ENCODE measurements at regions not wholly inside any gene's neighbourhood (a gene's known extent, or its start where the extent isn't known, plus 50 kb on each side); places are given as distances from the start of the nearest gene placed in this dataset.

GRCh38 chr2:193868833-193869232, 1674.1 kb upstream of the TMEFF2 start:
- Histone ChIP-seq H3K27ac (ENCODE audit: low read length) (no peak overlapping the region), H3K79me2 (ENCODE audit: low read length) (no peaks in the 10 kb centered on the region), H2AFZ (ENCODE audit: low read length) (no peak overlapping the region), H3K36me3 (ENCODE audit: insufficient read depth, low read length) (no peaks in the 10 kb centered on the region), H3K4me2 (ENCODE audit: low read depth, low read length, poor library complexity, severe bottlenecking) (no peak overlapping the region), H3K4me3 (ENCODE audit: low read length) (no peak overlapping the region), H4K20me1 (ENCODE audit: insufficient read depth, low read depth, low read length) (no peaks in the 10 kb centered on the region), H3K4me1 (ENCODE audit: low read length) (no peaks in the 10 kb centered on the region), H3K9me3 (ENCODE audit: low read length) (peaks cover 8% of the 10 kb centered on the region), H3K9ac (ENCODE audit: low read length) (no peak overlapping the region), H3K27me3 (ENCODE audit: low read length) (no peaks in the 10 kb centered on the region), H3K9me2 (replicated peaks; ENCODE audit: insufficient read depth, low read length) (no peaks in the 10 kb centered on the region)
- no peak for DNase-seq

DNA sequence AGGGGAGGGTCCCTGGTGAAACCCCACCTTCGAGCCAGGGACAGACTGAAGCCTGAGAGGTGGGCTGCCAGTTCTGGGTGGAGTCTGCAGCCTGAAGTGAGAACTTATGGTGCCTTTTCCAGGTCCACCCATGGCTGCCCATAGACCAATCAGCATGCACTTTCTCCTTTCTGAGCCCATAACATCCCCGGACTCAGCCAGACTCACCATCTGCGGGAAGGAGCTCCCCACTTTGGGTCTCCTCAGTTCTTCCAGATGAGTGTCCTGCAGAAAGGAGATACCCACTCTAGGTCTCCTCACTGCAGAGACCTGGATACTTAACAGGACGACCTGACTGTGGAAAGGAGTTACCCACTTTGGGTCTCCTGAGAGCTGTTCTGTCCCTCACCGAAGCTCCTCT, 1673.4 kb upstream of the TMEFF2 start:
- Histone ChIP-seq H3K27ac (ENCODE audit: low read length) (no peak overlapping the region), H3K27me3 (ENCODE audit: low read length) (no peaks in the 10 kb centered on the region), H3K4me1 (ENCODE audit: low read length) (no peaks in the 10 kb centered on the region), H3K4me2 (ENCODE audit: low read depth, low read length, poor library complexity, severe bottlenecking) (no peak overlapping the region), H3K9ac (ENCODE audit: low read length) (no peak overlapping the region), H3K79me2 (ENCODE audit: low read length) (no peaks in the 10 kb centered on the region), H3K36me3 (ENCODE audit: insufficient read depth, low read length) (no peaks in the 10 kb centered on the region), H2AFZ (ENCODE audit: low read length) (no peak overlapping the region), H4K20me1 (ENCODE audit: insufficient read depth, low read depth, low read length) (no peaks in the 10 kb centered on the region), H3K9me3 (ENCODE audit: low read length) (peaks cover 8% of the 10 kb centered on the region), H3K4me3 (ENCODE audit: low read length) (no peak overlapping the region), H3K9me2 (replicated peaks; ENCODE audit: insufficient read depth, low read length) (no peaks in the 10 kb centered on the region)
- DNase-seq: no peak

GRCh38 chr2:193867454-193867853, 1672.7 kb upstream of the TMEFF2 start:
- no peaks in the 10 kb centered on the region for H4K20me1 ChIP-seq (ENCODE audit: insufficient read depth, low read depth, low read length)
- H3K79me2 ChIP-seq (ENCODE audit: low read length): no peaks in the 10 kb centered on the region
- peaks cover 5% of the 10 kb centered on the region for H3K9me3 ChIP-seq (ENCODE audit: low read length)
- H3K4me3 ChIP-seq (ENCODE audit: low read length): no peak overlapping the region
- no peaks in the 10 kb centered on the region for H3K4me1 ChIP-seq (ENCODE audit: low read length)
- no peak overlapping the region for H2AFZ ChIP-seq (ENCODE audit: low read length)
- no peak overlapping the region for H3K4me2 ChIP-seq (ENCODE audit: low read depth, low read length, poor library complexity, severe bottlenecking)
- H3K27ac ChIP-seq (ENCODE audit: low read length): no peak overlapping the region
- H3K27me3 ChIP-seq (ENCODE audit: low read length): no peaks in the 10 kb centered on the region
- H3K36me3 ChIP-seq (ENCODE audit: insufficient read depth, low read length): no peaks in the 10 kb centered on the region
- DNase-seq: no peak
- H3K9me2 ChIP-seq (replicated peaks; ENCODE audit: insufficient read depth, low read length): no peaks in the 10 kb centered on the region
- H3K9ac ChIP-seq (ENCODE audit: low read length): no peak overlapping the region

- no peaks in the 10 kb centered on the region for H3K4me1 ChIP-seq (ENCODE audit: low read length)
- peaks cover 5% of the 10 kb centered on the region; the same call in 1 of the 2 replicates for H3K9me3 ChIP-seq (ENCODE audit: low read length)
- no peaks in the 10 kb centered on the region for H3K79me2 ChIP-seq (ENCODE audit: low read length)
- no peak for DNase-seq
- H3K4me3 ChIP-seq (ENCODE audit: low read length): no peak overlapping the region
- H3K4me2 ChIP-seq (ENCODE audit: low read depth, low read length, poor library complexity, severe bottlenecking): no peak overlapping the region
- H3K27ac ChIP-seq (ENCODE audit: low read length): no peak overlapping the region
- no peaks in the 10 kb centered on the region for H4K20me1 ChIP-seq (ENCODE audit: insufficient read depth, low read depth, low read length)
- no peaks in the 10 kb centered on the region for H3K9me2 ChIP-seq (replicated peaks; ENCODE audit: insufficient read depth, low read length)
- H2AFZ ChIP-seq (ENCODE audit: low read length): no peak overlapping the region
- no peaks in the 10 kb centered on the region for H3K36me3 ChIP-seq (ENCODE audit: insufficient read depth, low read length)
- no peaks in the 10 kb centered on the region for H3K27me3 ChIP-seq (ENCODE audit: low read length)
- H3K9ac ChIP-seq (ENCODE audit: low read length): no peak overlapping the region
Measured at GRCh38 chr2:193861557-193861956, 1666.8 kb upstream of the TMEFF2 start.

GRCh38 chr2:193847991-193848390, 1653.3 kb upstream of the TMEFF2 start:
- Histone ChIP-seq H4K20me1 (ENCODE audit: insufficient read depth, low read depth, low read length) (no peaks in the 10 kb centered on the region), H3K27ac (ENCODE audit: low read length) (no peak overlapping the region), H3K9ac (ENCODE audit: low read length) (no peak overlapping the region), H3K4me1 (ENCODE audit: low read length) (no peaks in the 10 kb centered on the region), H3K79me2 (ENCODE audit: low read length) (no peaks in the 10 kb centered on the region), H3K27me3 (ENCODE audit: low read length) (no peaks in the 10 kb centered on the region), H3K36me3 (ENCODE audit: insufficient read depth, low read length) (no peaks in the 10 kb centered on the region), H3K9me2 (replicated peaks; ENCODE audit: insufficient read depth, low read length) (no peaks in the 10 kb centered on the region), H3K4me2 (ENCODE audit: low read depth, low read length, poor library complexity, severe bottlenecking) (no peak overlapping the region), H3K9me3 (ENCODE audit: low read length) (peaks cover 49% of the 10 kb centered on the region), H2AFZ (ENCODE audit: low read length) (no peak overlapping the region), H3K4me3 (ENCODE audit: low read length) (no peak overlapping the region)
- DNase-seq: no peak

DNA sequence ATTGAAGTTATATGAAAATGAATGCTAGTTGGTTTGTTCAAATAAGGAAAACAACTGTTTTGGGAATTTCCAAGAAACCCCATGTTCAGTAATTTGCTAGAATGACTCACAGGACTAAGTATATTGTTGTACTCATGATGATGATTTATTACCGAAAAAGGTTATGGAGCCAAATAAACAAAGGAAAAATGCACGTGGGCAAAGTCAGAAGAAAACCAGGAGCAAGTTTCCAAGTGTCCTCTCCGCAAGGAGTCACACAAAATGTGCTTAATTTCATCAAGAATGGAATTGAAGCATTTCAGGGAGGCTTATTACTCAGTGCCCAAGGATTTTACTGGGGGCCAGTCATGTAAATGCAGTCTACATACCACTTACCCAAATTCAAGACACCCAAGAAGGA, 1652.4 kb upstream of the TMEFF2 start:
- H3K27ac ChIP-seq (ENCODE audit: low read length): no peak overlapping the region
- H3K4me3 ChIP-seq (ENCODE audit: low read length): no peak overlapping the region
- no peak overlapping the region for H3K9ac ChIP-seq (ENCODE audit: low read length)
- peaks cover 41% of the 10 kb centered on the region for H3K9me3 ChIP-seq (ENCODE audit: low read length)
- H3K27me3 ChIP-seq (ENCODE audit: low read length): no peaks in the 10 kb centered on the region
- no peak overlapping the region for H3K4me2 ChIP-seq (ENCODE audit: low read depth, low read length, poor library complexity, severe bottlenecking)
- no peaks in the 10 kb centered on the region for H3K9me2 ChIP-seq (replicated peaks; ENCODE audit: insufficient read depth, low read length)
- H4K20me1 ChIP-seq (ENCODE audit: insufficient read depth, low read depth, low read length): no peaks in the 10 kb centered on the region
- no peak for DNase-seq
- no peaks in the 10 kb centered on the region for H3K36me3 ChIP-seq (ENCODE audit: insufficient read depth, low read length)
- H3K4me1 ChIP-seq (ENCODE audit: low read length): no peaks in the 10 kb centered on the region
- no peaks in the 10 kb centered on the region for H3K79me2 ChIP-seq (ENCODE audit: low read length)
- no peak overlapping the region for H2AFZ ChIP-seq (ENCODE audit: low read length)

GRCh38 chr2:193845604-193846003, 1650.9 kb upstream of the TMEFF2 start:
- Histone ChIP-seq H3K4me1 (ENCODE audit: low read length) (no peaks in the 10 kb centered on the region), H3K4me3 (ENCODE audit: low read length) (no peak overlapping the region), H3K4me2 (ENCODE audit: low read depth, low read length, poor library complexity, severe bottlenecking) (no peak overlapping the region)

GRCh38 chr2:193843675-193844074, 1648.9 kb upstream of the TMEFF2 start:
- H3K9me3 ChIP-seq (ENCODE audit: low read length): peaks cover 32% of the 10 kb centered on the region
- H4K20me1 ChIP-seq (ENCODE audit: insufficient read depth, low read depth, low read length): no peaks in the 10 kb centered on the region
- H3K9me2 ChIP-seq (replicated peaks; ENCODE audit: insufficient read depth, low read length): no peaks in the 10 kb centered on the region
- no peak overlapping the region for H3K9ac ChIP-seq (ENCODE audit: low read length)
- no peak overlapping the region for H3K4me2 ChIP-seq (ENCODE audit: low read depth, low read length, poor library complexity, severe bottlenecking)
- H3K79me2 ChIP-seq (ENCODE audit: low read length): no peaks in the 10 kb centered on the region
- no peak overlapping the region for H2AFZ ChIP-seq (ENCODE audit: low read length)
- no peak overlapping the region for H3K4me3 ChIP-seq (ENCODE audit: low read length)
- no peak overlapping the region for H3K27ac ChIP-seq (ENCODE audit: low read length)
- H3K4me1 ChIP-seq (ENCODE audit: low read length): no peaks in the 10 kb centered on the region
- no peak for DNase-seq
- no peaks in the 10 kb centered on the region for H3K27me3 ChIP-seq (ENCODE audit: low read length)
- no peaks in the 10 kb centered on the region for H3K36me3 ChIP-seq (ENCODE audit: insufficient read depth, low read length)

More at GRCh38 chr2:193845604-193846003, 1650.9 kb upstream of the TMEFF2 start:
- Histone ChIP-seq H3K27ac (ENCODE audit: low read length) (no peak overlapping the region), H3K36me3 (ENCODE audit: insufficient read depth, low read length) (no peaks in the 10 kb centered on the region), H4K20me1 (ENCODE audit: insufficient read depth, low read depth, low read length) (no peaks in the 10 kb centered on the region), H3K9me2 (replicated peaks; ENCODE audit: insufficient read depth, low read length) (no peaks in the 10 kb centered on the region), H3K27me3 (ENCODE audit: low read length) (no peaks in the 10 kb centered on the region), H2AFZ (ENCODE audit: low read length) (no peak overlapping the region), H3K9me3 (ENCODE audit: low read length) (peaks cover 33% of the 10 kb centered on the region), H3K79me2 (ENCODE audit: low read length) (no peaks in the 10 kb centered on the region), H3K9ac (ENCODE audit: low read length) (no peak overlapping the region)
- DNase-seq: no peak

Measured in Karpas-422 (cell line).